Peyer's patch (tissue), 4 donors: ENCODE measurements at regions not wholly inside any gene's neighbourhood (a gene's known extent, or its start where the extent isn't known, plus 50 kb on each side); places are given as distances from the start of the nearest gene placed in this dataset.

Source experiments
- DNase-seq, 3 donors: peaks; one replicate each; pipeline ENCODE4 v3.0.0-alpha.2; 2017 to 2019
- H3K27ac ChIP-seq, 4 donors: fragments of 200-600 bp; sonication (generic); one replicate each; pipeline ENCODE4 v1.5.1; 2016 to 2019
- H3K27me3 ChIP-seq, 2 donors: fragments of 200-600 bp; sonication (generic); one replicate each; pipeline ENCODE4 v1.5.1; 2019
- H3K36me3 ChIP-seq, 3 donors: fragments of 200-600 bp; sonication (generic); one replicate each; pipeline ENCODE4 v1.5.1; 2016 to 2019
- H3K4me1 ChIP-seq, 4 donors: fragments of 200-600 bp; sonication (generic); one replicate each; pipeline ENCODE4 v1.5.1; 2016 to 2019
- H3K4me3 ChIP-seq, 4 donors: fragments of 200-600 bp; sonication (generic); 1 replicate in 3 of 4; 2 replicates in 1 of 4; pipeline ENCODE4 v1.5.1; 2016 to 2019; ENCODE audit warnings: mild to moderate bottlenecking in 1 of 4
- H3K9me3 ChIP-seq, 4 donors: fragments of 200-600 bp; sonication (generic); one replicate each; pipeline ENCODE4 v1.5.1; 2016 to 2019; ENCODE audit warnings: mild to moderate bottlenecking in 1 of 4
- POLR2A ChIP-seq, 2 donors: fragments of 450-650 bp; IDR thresholded peaks; one replicate each; pipeline ENCODE4 v1.5.1; 2017; ENCODE audit warnings: antibody characterized with exemption in 2 of 2, mild to moderate bottlenecking in 2 of 2, moderate library complexity in 2 of 2
- TF ChIP-seq, protein P1 (sequence below), 6 experiments: fragments of 450-650 bp in 4 of 6; fragments of 200-600 bp in 2 of 6; sonication (generic) in 1 of 6; IDR thresholded peaks; one replicate each; pipeline ENCODE4 v1.5.1; 2017 to 2019; ENCODE audit warnings: antibody characterized with exemption in 6 of 6, mild to moderate bottlenecking in 3 of 6, moderate library complexity in 1 of 6

DNA sequence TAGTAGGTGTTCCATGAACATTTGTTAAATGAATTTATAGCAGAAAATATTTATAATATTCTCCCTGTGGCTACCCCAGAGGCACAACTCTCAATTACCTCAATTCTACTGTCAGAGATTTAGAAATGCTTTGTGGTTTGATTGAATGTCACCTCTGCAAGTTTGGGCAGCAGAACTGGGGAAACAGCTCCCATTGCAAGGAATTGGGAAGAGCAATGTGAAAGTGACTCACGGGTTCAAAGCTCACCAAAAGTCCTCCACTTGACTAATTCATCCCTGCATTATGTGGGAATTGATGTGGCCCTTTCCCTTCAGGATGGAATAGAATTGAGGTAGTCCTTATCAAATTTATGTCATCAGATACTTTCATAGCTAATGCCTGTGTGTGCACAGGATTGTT, 562.7 kb downstream of the MFSD1 start:
- no peaks in the 10 kb centered on the region for H3K27me3 ChIP-seq
- H3K36me3 ChIP-seq = no peaks in the 10 kb centered on the region
- no peak overlapping the region for H3K27ac ChIP-seq
- no peak for TF ChIP-seq POLR2A (IDR thresholded peaks at IDR 0.05)
- TF ChIP-seq, protein P1, sequence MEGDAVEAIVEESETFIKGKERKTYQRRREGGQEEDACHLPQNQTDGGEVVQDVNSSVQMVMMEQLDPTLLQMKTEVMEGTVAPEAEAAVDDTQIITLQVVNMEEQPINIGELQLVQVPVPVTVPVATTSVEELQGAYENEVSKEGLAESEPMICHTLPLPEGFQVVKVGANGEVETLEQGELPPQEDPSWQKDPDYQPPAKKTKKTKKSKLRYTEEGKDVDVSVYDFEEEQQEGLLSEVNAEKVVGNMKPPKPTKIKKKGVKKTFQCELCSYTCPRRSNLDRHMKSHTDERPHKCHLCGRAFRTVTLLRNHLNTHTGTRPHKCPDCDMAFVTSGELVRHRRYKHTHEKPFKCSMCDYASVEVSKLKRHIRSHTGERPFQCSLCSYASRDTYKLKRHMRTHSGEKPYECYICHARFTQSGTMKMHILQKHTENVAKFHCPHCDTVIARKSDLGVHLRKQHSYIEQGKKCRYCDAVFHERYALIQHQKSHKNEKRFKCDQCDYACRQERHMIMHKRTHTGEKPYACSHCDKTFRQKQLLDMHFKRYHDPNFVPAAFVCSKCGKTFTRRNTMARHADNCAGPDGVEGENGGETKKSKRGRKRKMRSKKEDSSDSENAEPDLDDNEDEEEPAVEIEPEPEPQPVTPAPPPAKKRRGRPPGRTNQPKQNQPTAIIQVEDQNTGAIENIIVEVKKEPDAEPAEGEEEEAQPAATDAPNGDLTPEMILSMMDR (IDR thresholded peaks at IDR 0.05) = no peak
- DNase-seq = no peak
- no peaks in the 10 kb centered on the region for H3K9me3 ChIP-seq
- no peaks in the 10 kb centered on the region for H3K4me1 ChIP-seq
- H3K4me3 ChIP-seq = no peak overlapping the region

DNA sequence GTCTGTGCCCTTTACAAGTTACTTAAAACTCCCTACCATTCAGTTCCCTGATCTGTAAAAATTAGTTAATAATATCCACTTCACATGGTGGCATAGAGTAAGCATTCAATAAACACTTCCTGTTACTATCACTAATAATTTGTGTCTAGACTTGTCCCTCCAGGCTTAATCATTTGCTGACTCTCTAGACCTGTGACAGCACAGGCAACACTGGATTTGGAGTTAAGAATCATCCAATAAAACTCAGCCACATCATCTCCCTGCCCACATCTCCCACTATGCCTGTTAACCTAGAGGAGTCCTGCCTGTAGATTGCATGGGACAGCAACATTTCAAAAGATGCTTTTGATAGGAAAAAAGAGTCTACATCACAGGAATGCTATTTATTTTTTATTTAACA, 564.6 kb downstream of the MFSD1 start:
- no peaks in the 10 kb centered on the region for H3K36me3 ChIP-seq
- no peaks in the 10 kb centered on the region for H3K4me1 ChIP-seq
- H3K27me3 ChIP-seq = no peaks in the 10 kb centered on the region
- DNase-seq = no peak
- H3K9me3 ChIP-seq = no peaks in the 10 kb centered on the region
- TF ChIP-seq, protein P1 (IDR thresholded peaks at IDR 0.05) = no peak
- H3K27ac ChIP-seq = no peak overlapping the region
- no peak overlapping the region for H3K4me3 ChIP-seq

DNA sequence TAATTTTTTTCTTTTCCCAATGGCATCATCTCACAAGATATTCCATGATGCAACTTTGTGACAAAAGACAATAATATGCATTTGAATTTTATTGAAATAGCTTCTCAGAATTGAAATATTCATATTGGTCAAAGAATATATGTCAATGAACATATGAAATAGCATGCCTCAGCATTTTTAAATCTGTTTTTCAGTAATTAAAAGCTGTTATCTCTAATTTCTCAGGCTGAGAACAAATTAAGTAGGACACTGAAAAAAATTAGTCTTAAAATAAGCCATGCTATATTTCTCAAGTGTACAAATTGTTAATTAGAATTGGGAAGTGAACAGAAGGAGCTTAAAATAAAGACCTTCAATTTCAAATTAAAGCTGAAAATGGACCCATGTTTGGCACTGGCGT, 570.1 kb downstream of the MFSD1 start:
- no peaks in the 10 kb centered on the region for H3K36me3 ChIP-seq
- TF ChIP-seq, protein P1 (IDR thresholded peaks at IDR 0.05) = no peak
- no peak for TF ChIP-seq POLR2A (IDR thresholded peaks at IDR 0.05)
- no peak for DNase-seq

DNA sequence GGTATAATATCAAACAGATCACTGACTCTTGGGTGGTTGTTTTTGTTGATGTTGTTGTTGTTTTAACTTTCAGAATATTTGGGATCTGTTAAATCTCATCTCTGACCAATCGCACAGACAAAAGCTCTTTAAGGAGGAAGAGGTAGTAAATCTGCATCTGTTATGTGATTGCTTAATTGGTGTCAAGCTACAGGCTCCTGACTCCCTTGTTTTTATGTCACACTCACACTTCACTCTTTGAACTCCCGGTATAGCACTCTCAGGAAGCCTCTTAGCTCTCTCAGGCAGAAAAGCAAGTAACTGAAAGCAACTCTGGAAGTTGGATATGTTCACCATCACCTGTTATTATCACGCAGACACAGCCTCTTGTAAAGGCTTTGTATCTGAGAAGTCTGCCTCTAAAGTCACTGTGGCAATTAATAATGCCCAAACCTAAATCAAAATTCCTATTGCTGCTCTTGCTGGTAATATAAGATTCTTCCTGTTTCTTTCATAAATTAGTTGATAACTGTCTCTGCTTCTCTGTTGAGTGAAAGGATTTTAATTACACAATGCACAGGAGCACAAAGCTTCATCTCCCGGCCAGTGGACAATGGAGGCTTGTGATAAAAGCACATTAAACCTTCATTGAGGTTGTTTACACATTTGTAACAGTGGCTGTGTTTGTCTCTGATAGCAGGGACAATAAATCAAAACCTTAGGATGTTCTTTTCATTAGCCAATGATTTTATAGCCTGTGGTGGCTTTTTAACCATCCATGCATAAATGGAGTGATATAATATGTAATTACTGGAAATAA, 576.7 kb downstream of the MFSD1 start:
- Histone ChIP-seq H3K4me3 (no peak overlapping the region), H3K36me3 (no peaks in the 10 kb centered on the region), H3K27ac (no peak overlapping the region), H3K4me1 (no peaks in the 10 kb centered on the region), H3K9me3 (no peaks in the 10 kb centered on the region), H3K27me3 (no peaks in the 10 kb centered on the region)
- no peak for TF ChIP-seq POLR2A (IDR thresholded peaks at IDR 0.05)
- TF ChIP-seq, protein P1 (IDR thresholded peaks at IDR 0.05) = no peak
- DNase-seq = no peak

More for the DNA sequence above, 570.1 kb downstream of the MFSD1 start:
- H3K27me3 ChIP-seq = no peaks in the 10 kb centered on the region
- H3K4me1 ChIP-seq = no peaks in the 10 kb centered on the region
- H3K27ac ChIP-seq = no peak overlapping the region
- no peak overlapping the region for H3K4me3 ChIP-seq
- H3K9me3 ChIP-seq = no peaks in the 10 kb centered on the region

DNA sequence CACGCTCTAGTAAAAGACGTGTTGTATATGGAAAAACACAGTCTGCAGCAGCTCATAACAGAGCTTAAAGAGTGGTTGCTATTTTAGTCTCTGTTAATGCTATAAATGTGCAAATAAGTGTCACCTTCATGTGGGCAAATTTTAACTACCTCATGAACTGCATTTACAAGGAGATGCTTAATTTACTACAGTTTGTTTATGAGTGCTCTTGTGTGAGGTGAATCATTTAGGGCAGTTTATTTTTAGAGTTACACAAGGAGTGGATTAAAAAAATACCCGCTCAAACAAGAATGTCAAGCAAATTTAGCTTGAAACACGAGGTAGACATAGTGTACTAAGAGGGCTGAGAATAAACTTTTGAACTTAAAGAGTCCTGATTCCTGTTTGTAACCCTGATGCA, 579.0 kb downstream of the MFSD1 start:
- TF ChIP-seq, protein P1 (IDR thresholded peaks at IDR 0.05) = no peak
- no peak for TF ChIP-seq POLR2A (IDR thresholded peaks at IDR 0.05)
- no peak overlapping the region for H3K27ac ChIP-seq
- no peaks in the 10 kb centered on the region for H3K9me3 ChIP-seq

More for the DNA sequence above, 579.0 kb downstream of the MFSD1 start:
- no peaks in the 10 kb centered on the region for H3K4me1 ChIP-seq
- no peak overlapping the region for H3K4me3 ChIP-seq
- H3K27me3 ChIP-seq = no peaks in the 10 kb centered on the region
- no peak for DNase-seq
- H3K36me3 ChIP-seq = no peaks in the 10 kb centered on the region
